GM18870 (cell line): ENCODE measurements at regions not wholly inside any gene's neighbourhood (a gene's known extent, or its start where the extent isn't known, plus 50 kb on each side); places are given as distances from the start of the nearest gene placed in this dataset.
"Not testable (repeated sequence)": the region's sequence is repeated elsewhere in the genome, so short reads cannot be mapped to it uniquely, and the experiment has no call there.

Source experiments
- ATAC-seq: cut with Tn5 transposase; IDR thresholded peaks from one replicate; pipeline ENCODE4 v1.9.1; 2021; ENCODE audit warnings: moderate library complexity; ENCODE audit not compliant: unreplicated experiment

- ATAC-seq: no peak
These were observed 404.8 kb upstream of the ATP11B start for GRCh38 chr3:182388506-182388905.

GRCh38 chr3:182389071-182389815 is 404.1 kb upstream of the ATP11B start:
- no peak for ATAC-seq

- no peak for ATAC-seq
These were observed 402.9 kb upstream of the ATP11B start for GRCh38 chr3:182390421-182390820.

GRCh38 chr3:182392182-182392937 is 400.9 kb upstream of the ATP11B start:
- no peak for ATAC-seq

- no peak for ATAC-seq
These were observed 400.2 kb upstream of the ATP11B start for GRCh38 chr3:182393151-182393550.

- no peak for ATAC-seq
These were observed 399.4 kb upstream of the ATP11B start for GRCh38 chr3:182393830-182394367.

- ATAC-seq: no peak
These were observed 396.1 kb upstream of the ATP11B start for GRCh38 chr3:182397164-182397563.

GRCh38 chr3:182399978-182400737 is 393.1 kb upstream of the ATP11B start:
- no peak for ATAC-seq

GRCh38 chr3:182400838-182401237 is 392.5 kb upstream of the ATP11B start:
- ATAC-seq: no peak

- no peak for ATAC-seq
These were observed 389.3 kb upstream of the ATP11B start for GRCh38 chr3:182404031-182404430.

- ATAC-seq: no peak
These were observed 387.5 kb upstream of the ATP11B start for GRCh38 chr3:182405759-182406158.

GRCh38 chr3:182406786-182407185 is 386.5 kb upstream of the ATP11B start:
- no peak for ATAC-seq

GRCh38 chr3:182410051-182410450 is 383.3 kb upstream of the ATP11B start:
- ATAC-seq: no peak

- ATAC-seq: no peak
These were observed 381.2 kb upstream of the ATP11B start for GRCh38 chr3:182412066-182412465.

GRCh38 chr3:182413061-182413460 is 380.2 kb upstream of the ATP11B start:
- no peak for ATAC-seq

- ATAC-seq: no peak
These were observed 379.6 kb upstream of the ATP11B start for GRCh38 chr3:182413682-182414081.

GRCh38 chr3:182414586-182414985 is 378.7 kb upstream of the ATP11B start:
- no peak for ATAC-seq

- ATAC-seq: no peak
These were observed 372.6 kb upstream of the ATP11B start for GRCh38 chr3:182420741-182421140.

GRCh38 chr3:182424006-182424405 is 369.3 kb upstream of the ATP11B start:
- ATAC-seq: no peak

- not testable (repeated sequence) for ATAC-seq
These were observed 367.2 kb upstream of the ATP11B start for GRCh38 chr3:182425926-182426718.

- not testable (repeated sequence) for ATAC-seq
These were observed 361.3 kb upstream of the ATP11B start for GRCh38 chr3:182431972-182432371.
